Gastrocnemius medialis (tissue), 4 donors: ENCODE measurements at regions not wholly inside any gene's neighbourhood (a gene's known extent, or its start where the extent isn't known, plus 50 kb on each side); places are given as distances from the start of the nearest gene placed in this dataset.

Source experiments
- POLR2A ChIP-seq, 2 donors: fragments of 450-650 bp; IDR thresholded peaks; one replicate each; pipeline ENCODE4 v1.6.1; 2017; ENCODE audit warnings: antibody characterized with exemption in 2 of 2, mild to moderate bottlenecking in 2 of 2, moderate library complexity in 2 of 2
- TF ChIP-seq, protein P1 (sequence below), 5 experiments: fragments of 450-650 bp in 3 of 5; fragments of 200-600 bp in 2 of 5; sonication (generic) in 2 of 5; IDR thresholded peaks in 4 of 5; conservative IDR thresholded peaks in 1 of 5; 1 replicate in 4 of 5; 2 replicates in 1 of 5; pipeline ENCODE4 v1.5.1; 2016 to 2019; ENCODE audit warnings: antibody characterized with exemption in 5 of 5, mild to moderate bottlenecking in 3 of 5, moderate library complexity in 3 of 5

DNA sequence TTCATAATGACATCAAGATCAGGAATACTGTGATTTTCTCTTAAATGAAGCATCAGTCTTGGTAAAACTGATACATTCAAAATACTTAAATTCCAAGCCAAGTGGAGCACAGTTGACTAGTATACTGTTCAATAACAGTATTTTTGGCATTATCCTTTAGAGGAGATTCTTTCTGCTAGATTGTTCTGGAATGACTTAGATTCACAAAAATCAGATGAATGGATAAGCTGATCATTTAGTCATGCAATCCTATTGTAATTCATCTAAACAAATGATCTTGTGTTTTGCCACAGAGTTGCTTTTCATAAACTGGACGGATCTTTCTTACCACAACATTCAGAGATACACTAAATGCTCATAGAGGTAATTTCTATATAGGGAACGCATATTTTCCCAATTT lies 232.0 kb downstream of the CXXC4 start:
- TF ChIP-seq, protein P1, sequence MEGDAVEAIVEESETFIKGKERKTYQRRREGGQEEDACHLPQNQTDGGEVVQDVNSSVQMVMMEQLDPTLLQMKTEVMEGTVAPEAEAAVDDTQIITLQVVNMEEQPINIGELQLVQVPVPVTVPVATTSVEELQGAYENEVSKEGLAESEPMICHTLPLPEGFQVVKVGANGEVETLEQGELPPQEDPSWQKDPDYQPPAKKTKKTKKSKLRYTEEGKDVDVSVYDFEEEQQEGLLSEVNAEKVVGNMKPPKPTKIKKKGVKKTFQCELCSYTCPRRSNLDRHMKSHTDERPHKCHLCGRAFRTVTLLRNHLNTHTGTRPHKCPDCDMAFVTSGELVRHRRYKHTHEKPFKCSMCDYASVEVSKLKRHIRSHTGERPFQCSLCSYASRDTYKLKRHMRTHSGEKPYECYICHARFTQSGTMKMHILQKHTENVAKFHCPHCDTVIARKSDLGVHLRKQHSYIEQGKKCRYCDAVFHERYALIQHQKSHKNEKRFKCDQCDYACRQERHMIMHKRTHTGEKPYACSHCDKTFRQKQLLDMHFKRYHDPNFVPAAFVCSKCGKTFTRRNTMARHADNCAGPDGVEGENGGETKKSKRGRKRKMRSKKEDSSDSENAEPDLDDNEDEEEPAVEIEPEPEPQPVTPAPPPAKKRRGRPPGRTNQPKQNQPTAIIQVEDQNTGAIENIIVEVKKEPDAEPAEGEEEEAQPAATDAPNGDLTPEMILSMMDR (IDR thresholded peaks at IDR 0.05 in 4 of 5, conservative IDR thresholded peaks at IDR 0.05 in 1 of 5): no peak
- no peak for TF ChIP-seq POLR2A (IDR thresholded peaks at IDR 0.05)
